ELF-1 (cell line): ENCODE measurements at regions not wholly inside any gene's neighbourhood (a gene's known extent, or its start where the extent isn't known, plus 50 kb on each side); places are given as distances from the start of the nearest gene placed in this dataset.
"Not testable (repeated sequence)": the region's sequence is repeated elsewhere in the genome, so short reads cannot be mapped to it uniquely, and the experiment has no call there.

Experiments
- DNase-seq: peaks from one replicate; pipeline ENCODE4 v3.0.0-alpha.2; 2016; ENCODE audit warnings: low read depth, low spot score

- DNase-seq = no peak
Observed at GRCh38 chr1:86798608-86799291, 94.4 kb downstream of the SH3GLB1 start.

GRCh38 chr1:86803641-86804040 lies 99.3 kb downstream of the SH3GLB1 start:
- not testable (repeated sequence) for DNase-seq

GRCh38 chr1:86805898-86806519 lies 101.6 kb downstream of the SH3GLB1 start:
- DNase-seq = not testable (repeated sequence)

GRCh38 chr1:86811142-86811924 lies 102.6 kb downstream of the SELENOF start:
- peak; percentile 62 for DNase-seq

GRCh38 chr1:86812286-86812685 lies 101.6 kb downstream of the SELENOF start:
- no peak for DNase-seq
